GM18867 (cell line): ENCODE measurements at regions not wholly inside any gene's neighbourhood (a gene's known extent, or its start where the extent isn't known, plus 50 kb on each side); places are given as distances from the start of the nearest gene placed in this dataset.

Source experiments
- ATAC-seq: cut with Tn5 transposase; IDR thresholded peaks from one replicate; pipeline ENCODE4 v1.9.1; 2021; ENCODE audit warnings: mild to moderate bottlenecking, moderate library complexity; ENCODE audit not compliant: unreplicated experiment

DNA sequence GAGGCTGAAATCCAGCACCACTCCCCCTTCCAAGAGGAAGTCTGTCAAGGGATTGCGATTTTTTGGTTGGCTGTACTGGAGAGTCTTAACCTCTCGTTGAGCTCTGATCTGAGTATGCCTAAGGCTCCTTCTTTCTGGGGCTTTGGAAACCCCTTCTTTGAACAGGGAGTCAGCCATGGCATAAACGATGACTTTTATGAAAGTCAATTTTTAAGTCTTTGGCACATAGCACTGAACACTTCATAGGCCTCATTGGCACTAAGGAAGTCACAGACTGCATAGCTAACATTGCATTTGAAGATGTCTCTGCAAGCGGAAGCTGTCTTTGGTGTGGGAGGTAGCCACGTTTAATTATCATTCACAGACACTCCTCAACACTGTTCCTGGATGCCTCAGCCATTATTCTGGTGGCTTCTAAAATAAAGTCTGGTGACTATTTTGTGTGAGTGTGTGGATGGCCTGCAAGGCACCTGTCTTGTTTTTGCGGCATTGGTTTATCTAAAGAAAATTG lies 148.2 kb upstream of the NCK2 start:
- no peak for ATAC-seq

DNA sequence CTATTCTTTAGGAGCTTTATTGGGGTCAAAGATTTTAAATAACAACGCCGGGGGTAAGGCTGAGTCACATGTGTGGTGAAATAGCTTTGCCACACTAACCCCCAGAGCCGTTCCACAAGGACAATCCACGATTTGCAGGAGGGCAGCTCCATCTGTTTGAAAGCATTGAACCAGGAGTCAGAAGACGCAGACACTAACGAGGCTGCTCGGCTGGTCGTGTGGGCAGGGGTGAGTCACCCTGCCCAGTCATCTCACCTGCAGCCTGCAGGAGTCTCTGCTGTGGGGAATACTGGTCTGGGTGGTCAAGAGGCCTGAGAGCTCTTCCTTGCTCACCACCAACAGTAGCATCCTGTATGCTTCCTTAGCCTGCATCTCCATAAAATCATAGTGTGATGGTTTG lies 149.2 kb upstream of the NCK2 start:
- ATAC-seq = no peak

DNA sequence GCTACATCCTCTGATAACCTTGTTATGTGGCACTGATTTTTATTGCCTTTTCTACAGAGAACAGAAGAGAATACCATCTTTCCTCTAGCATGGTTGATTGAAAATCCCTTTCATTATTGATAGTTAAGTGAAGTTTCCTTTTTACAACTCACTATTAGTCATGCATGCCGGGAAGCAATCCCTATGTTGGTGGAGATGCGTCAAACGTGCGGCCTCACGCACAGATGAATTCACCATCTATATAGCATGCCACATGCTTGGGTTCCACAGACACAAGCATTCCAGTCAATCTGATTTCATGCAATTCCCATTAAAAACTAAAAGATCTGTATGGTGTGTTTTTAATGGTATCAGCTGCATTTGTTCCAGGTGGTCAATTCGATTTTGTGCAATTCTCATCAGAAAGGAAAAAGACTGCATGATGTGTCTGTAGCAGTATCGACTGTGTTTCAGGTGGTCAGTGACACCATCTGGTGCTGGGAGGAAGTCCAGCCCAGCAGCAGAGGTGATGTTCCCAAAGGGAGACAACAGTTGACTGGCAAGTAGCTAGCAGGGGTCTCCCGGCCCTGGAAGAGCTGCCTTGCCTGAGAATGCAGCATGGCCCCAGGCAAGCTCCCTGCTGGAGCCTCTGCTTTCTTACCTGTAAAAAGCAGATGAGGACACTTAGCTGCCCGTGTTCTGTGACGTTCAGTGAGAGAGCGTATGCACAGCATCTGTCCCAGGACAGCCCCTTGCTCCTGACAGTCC lies 151.3 kb upstream of the NCK2 start:
- ATAC-seq = no peak

DNA sequence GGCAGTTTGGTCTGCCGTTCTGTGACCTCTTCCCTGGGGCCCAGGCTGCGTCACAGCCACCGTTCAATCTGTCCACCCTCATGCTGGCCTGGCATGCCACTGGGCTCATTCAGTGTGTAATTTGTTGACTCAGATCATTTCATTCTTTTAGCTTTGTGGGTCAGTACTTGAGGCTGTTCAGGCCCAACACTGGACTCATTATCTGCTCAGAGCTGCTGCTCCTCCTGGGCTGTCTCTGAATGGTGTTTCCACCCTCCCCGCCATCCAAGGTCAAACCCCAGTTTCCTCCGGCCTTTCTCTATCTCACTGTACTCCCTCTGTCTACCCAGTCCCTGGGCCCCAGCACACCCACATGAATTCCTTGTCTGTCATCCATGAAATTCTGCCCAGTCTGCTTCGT lies 152.4 kb upstream of the NCK2 start:
- ATAC-seq = no peak

DNA sequence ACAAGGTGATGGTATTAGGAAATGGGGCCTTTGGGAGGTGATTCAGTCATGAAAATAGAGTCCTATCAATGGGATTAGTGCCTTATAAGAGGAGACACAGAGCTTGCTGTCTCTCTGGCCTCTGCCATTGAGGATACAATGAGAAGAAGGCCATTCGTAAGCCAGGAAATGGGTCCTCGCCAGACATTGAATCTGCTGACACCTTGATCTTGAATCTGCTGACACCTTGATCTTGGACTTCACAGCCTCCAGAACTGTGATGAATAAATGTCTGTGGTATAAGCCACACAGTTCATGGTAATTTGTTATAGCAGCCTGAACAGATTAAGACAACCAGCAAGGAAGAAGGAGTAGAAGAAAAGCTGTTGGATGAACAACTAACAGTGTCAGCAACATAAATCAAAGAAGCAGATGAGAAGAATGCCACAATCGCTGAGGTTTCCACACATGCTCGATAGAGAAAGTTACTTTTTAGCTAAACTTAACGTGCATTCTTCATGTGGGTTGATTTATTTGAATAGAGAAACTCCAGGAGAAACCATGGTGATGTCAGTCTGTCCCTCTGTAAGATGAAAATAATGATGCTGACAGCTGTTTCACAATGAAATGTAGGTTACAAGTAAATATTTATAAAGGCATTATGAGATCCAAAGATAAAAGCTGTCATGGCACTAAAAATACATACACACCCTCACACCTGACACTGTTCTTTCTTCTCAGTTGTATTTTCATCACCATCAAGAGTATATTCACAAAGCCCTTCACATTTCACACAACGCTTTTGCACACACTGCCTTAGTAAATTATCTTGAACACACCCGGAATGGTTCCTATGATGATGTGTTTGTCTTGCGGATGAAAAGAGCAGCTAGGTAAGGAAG lies 153.7 kb upstream of the NCK2 start:
- no peak for ATAC-seq

DNA sequence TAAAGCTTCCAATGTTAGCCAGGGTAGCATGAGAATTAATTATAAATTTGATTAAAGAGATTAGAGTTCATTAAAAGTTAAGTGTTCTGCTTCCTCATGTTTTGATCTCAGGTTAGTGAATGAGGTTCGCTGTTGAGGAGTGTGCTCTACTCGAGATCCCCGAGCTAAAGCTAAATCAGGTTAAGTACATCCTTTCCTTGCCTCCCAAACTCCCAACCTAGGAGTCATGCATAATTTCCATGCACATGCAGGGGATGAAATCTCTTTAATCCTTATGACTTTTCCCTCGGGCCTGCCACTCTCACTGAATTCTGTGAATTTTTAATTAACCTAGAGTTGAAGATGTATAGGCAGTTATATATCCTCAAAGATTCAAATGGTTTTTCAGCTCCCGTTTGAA lies 156.1 kb upstream of the NCK2 start:
- ATAC-seq = no peak

DNA sequence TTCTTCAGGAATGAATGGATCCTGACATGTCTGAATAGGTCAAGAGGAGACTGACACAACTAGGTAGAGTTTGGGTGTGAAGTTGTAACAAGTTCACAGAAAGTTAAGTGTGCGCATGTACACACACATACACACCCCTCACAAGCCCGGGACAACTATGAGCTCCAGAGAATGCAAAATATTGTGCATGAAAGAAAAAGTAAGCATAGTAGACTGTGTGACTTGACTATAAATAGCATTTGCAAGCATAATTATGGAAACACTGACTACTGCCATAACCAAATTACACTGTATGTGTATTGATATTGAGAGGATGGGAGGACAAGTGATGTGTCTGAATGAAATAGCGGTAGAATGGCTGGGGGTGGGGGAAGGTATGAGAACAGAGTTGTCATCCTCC lies 157.1 kb upstream of the NCK2 start:
- no peak for ATAC-seq

DNA sequence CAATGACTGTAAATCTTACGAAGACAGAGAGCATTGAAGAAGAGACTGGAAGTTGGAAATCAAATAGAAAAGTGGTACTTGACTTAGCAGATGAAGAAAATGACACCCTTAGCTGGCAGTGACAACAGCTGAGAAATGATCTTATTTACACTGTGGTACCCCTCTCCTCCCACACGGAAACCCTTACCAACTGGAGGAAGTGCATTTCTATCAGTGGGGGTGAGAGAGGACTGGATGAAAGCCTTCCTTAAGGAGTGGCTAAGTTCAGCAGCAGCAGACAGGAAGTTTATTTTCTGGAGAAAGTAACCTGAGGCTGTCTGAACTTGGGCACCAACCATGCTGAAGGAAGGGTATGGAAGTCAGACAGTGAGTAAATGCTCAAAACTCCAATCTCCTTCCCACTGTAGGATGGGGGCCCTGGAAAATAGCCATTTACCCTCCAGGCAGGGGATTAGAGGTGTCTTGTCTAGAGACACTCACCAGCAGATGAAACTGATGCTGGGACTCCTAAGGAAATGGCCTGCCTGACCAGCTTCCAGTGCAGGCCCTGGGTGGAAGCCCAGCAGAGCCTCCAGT lies 160.2 kb upstream of the NCK2 start:
- ATAC-seq = no peak

DNA sequence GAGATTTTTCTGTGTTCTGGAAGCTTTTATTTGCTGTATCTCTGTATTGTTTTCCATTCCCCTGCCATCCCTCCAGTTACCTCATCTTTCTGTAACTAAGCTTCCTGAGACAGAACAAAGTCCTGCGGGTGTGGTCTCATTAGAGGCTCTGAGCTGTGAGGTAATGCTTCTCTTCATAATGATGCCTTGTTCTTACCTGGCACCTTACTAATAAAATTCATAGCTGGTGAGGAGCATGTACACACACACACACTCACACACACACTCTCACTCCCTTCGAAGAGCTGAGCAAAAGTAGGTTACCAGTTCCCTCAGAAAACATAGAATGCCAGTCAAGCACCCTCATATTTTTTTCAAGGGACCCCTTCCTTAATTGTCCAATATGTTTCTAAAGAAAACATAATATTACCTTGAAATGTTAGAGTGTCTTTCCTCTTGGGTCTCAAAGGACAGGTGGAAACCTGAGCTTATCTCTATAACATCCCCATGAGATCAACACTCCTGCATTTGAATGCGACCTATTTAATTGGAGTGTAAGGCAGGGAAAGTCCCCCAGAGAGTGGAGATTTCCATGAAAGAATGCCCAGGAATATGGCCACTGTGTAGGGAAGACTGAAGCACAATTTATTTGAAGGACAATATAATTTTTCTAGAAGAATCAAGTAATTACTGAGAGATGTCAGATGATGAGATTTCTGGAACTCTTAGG lies 161.6 kb upstream of the NCK2 start:
- no peak for ATAC-seq

DNA sequence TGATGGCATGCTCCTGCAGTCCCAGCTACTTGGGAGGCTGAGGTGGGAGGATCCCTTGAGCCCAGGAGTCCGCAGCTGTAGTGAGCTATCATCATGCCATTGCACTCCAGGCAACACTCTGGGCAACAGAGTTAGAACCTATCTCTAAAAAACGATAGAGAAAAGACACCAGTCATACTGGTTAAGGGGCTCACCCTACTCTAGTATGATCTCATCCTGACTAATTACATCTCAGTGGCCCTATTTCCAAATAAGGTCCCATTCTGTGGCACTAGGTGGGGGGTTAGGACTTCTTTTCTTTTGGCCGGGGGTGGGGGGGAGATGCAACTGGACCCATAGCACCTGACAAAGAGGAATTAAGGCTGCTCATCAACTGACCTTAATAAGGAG lies 163.2 kb upstream of the NCK2 start:
- no peak for ATAC-seq

DNA sequence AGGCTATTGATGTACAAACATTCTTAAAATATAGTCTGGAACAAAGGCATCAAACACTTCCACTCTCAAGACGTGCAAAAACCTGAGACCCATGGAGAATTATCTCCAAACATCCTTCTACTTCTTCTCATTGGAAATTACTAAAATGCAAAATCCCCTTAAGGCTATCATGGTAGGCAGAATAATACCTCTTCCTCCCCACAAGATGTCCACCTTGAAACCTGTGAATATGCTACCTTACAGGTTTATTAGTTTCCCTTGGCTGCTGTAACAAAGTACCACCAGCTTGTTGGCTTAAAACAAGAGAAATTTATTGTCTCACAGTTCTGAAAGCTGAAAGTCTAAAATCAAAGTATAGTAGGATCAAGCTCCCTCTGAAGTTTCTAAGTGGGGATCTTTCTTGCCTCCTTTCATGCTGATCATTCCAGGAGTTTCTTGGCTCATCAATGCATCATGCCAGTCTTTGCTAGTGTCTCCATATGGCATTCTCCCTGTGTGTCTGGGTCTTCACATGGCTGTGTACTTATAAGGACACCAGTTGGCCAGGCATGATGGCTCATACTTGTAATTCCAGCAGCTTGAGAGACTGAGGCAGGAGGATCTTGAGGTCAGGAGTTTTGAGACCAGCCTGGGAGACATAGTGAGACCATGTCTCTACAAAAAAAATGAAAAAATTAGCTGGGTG lies 163.7 kb upstream of the NCK2 start:
- ATAC-seq = no peak

DNA sequence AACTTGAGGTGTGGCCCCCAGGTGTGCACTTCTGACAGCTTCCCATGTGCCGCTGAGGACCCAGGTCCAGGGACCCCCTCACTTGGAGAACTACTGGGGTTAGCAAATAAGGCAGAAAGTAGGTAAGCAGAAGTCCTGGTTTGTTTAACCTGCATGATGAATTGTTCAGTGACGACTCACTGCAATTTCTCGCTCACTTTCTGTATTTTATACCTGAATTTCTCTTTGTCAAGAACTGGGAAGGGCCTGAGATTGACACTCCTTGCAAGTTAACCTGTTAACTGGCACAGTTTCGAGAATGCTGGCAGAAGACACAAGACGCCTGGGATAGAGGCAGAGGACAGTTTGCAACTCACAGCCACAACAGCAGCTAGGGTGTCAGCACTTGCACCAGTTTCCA lies 164.5 kb upstream of the NCK2 start:
- no peak for ATAC-seq

DNA sequence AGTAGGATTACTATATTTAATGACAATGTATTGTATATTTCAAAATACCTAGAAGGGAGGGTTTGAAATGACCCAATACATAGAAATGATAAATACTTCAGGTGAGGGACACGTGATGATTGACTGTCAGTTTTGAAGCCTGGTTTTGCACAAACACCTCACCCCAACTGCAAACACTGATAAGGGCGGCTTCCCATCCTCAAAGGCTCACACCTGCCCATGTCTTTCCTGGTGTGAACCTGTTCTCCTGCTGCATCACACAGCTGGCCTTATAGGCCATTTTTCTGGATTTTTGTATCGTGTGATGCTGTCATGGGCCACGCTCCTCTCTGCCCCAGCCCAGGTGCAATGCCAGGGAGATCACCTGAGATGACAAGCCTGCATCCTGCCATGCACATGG lies 166.5 kb upstream of the NCK2 start:
- ATAC-seq = no peak

DNA sequence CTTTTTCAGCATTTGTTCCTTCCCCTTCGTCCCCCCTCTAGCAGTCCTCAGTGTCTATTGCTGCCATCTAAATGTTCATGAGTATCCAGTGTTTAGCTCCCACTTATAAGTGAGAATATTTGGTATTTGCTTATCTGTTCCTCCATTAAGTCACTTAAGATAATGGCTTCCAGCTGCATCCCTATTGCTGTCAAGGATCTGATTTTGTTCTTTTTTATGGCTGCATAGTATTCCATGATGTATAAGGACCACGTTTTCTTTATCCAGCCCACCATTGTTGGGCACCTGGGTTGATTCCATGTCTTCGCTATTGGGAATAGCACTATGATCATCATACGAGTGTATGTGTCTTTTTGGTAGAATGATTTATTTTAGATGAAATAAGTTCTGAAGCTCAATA lies 166.9 kb upstream of the NCK2 start:
- no peak for ATAC-seq

DNA sequence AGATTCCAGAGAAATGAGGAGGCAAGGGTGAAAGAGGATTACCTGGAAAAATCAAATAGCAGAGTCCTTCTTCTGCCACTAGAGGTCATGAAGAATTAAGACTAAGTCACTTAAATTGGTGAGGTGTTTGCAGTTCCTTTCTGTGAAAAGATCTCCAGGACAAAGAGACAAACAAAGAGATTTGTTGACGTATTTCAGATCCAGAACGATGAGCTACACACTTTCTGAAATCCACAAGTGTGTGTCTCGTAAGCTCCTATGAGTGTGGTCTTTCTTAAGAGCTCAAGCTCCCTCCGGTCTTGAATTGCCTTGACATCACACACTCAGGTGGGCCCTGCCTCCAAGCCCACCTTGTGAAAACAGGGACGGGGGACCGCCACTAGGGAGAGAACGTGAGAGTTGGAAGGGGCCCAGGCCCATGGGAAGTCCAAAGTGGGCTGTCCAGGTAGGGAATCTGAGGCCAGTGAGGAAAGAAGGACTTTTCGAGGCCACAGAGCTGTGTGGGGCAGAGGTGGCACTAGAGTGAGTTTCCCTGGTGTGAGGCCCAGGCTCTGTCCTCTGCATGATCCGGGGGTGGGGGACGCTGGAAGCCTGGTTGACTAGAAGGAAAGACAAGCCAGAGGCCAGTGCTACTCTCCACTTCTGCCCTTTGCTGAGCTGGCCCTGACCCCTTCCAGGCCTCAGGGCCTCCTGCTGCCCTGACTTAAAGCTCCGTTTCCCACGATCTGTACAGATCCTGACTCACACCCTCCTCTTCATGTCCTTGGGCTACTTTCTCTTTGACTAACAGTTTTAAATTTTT lies 168.1 kb upstream of the NCK2 start:
- no peak for ATAC-seq

DNA sequence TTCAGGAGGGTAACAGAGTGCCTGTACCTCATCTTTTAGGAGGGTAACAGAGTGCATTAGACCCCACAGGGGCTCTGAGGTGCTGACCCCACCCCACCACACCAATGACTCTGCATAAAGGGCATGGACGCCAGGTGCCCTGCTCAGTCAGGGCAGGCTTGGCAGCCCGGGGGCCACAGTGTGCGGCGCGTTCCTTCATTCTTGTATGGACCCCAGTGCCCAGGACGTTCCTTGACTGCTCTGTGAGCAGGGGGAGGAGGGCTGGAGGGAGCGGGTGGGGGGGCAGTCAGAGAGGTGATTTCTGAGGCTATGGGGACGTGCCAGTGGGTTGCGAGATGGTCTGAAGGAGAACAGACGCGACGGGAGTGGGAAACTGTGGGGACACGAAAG lies 168.7 kb upstream of the NCK2 start:
- ATAC-seq = no peak

DNA sequence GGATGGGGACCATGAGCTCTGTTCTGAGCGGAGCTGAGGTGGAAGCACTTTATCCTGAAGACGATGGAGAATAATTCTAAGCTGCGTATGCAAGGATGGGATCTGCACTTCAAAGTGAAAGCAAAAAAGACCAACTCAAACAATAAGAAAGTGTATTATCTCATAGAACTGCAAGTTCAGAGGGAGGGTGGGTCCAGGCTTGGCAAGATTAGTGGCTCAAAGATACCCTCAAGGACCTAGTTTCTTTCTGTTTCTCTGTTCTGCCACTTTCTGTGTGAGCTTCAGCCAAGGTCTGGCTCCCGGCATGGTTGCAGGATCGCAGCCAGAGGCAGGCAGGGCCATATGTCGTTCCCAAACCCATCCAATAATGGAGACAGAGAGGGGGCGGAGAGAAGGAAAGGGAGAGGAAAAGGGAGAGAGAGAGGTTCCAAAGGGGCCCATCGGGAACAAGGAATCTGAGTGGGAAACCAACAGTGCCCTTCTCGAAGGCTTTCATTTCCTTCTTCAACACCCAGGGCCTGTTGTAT lies 169.2 kb upstream of the NCK2 start:
- ATAC-seq = no peak

DNA sequence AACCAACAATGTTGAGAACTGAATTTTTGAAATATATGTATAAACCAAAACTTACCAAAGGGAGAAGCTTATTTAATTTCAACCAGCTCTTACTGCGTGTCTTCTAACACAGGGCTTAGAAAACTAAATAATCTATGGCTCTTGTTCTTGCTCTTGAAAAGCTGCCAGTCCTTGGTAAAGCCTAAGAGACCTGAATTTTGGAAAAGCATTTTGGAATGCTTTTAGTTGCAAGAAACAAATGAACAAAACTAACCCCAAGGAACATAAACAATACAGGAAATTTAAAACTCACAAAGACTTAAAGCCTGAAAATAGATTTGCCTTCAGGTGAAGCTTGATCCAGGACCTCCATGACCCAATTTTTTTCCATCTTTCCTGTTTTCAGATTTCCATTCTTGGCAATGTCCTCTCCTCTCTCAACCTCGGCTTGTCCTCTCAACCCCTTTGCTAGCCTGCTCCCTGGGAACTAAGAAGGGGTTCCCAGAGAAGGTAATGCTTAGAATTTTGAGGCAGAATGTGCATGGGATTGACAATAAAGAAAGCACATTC lies 169.8 kb upstream of the NCK2 start:
- no peak for ATAC-seq

DNA sequence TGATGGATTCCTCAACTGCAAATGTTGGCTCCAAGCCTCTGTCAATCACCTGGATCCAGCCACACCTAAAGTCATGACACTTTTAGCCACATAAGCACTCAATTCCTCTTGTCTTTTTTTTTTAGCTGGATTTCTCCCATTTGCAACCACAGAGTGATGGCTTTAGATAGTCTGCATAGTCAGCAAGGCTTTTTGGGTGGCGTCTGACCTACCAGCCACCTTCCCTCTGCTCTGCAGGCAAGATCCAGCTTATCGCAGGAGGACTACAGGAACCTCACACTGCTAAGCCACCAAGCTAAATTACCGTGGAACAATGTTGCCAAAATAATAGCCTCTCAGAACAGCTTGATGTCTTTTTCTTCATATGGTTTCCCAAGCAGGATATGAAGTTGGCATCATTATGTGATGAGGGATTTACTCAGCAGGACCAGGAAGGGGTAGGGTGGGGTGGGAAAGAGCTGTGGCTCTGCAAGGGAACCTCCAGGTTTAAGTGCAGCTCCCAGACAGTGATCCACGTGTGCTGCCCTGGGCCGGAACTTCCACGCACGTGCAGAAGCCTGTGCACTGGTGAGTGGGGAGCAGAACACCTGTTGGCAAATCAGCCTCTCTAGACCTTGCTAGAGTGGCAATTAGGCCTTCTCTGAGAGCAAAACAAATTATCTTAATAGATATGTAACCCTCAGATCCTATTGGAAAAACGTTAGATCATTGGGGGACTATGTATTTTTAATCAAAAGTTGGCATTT lies 170.6 kb upstream of the NCK2 start:
- no peak for ATAC-seq
